PC-9 (cell line): ENCODE measurements at regions not wholly inside any gene's neighbourhood (a gene's known extent, or its start where the extent isn't known, plus 50 kb on each side); places are given as distances from the start of the nearest gene placed in this dataset.

Experiments used
- BruUV-seq: library from RNA; stranded (reverse); fragments of 400-500 nt; replicated peaks from 2 replicates; lab custom pipeline; 2021; lab: Mats Ljungman, UMichigan
- CTCF ChIA-PET: fragments of 300-600 bp; sonication (Branson Sonifier 250); formaldehyde crosslinking; loops from one replicate; lab custom pipeline; 2022; ENCODE audit warnings: antibody characterized with exemption; lab: Charles Lee
- POLR2A ChIA-PET: fragments of 300-600 bp; sonication (Branson Sonifier 250); formaldehyde crosslinking; loops from one replicate; lab custom pipeline; 2022; ENCODE audit warnings: antibody characterized with exemption; ENCODE audit not compliant: unreplicated experiment; lab: Charles Lee
- DNase-seq, 2 experiments: peaks; one replicate each; pipeline versions ENCODE4 v3.0.0 to v3.0.0-alpha.2; 2015 to 2022; ENCODE audit warnings: mixed read lengths in 1 of 2
- H2AFZ ChIP-seq: fragments of 200-600 bp; sonication (generic); 2 replicates; pipeline ENCODE4 v1.8.1; 2017; ENCODE audit warnings: antibody characterized with exemption
- H3F3A ChIP-seq: fragments of 200-600 bp; sonication (generic); 2 replicates; pipeline ENCODE4 v1.8.1; 2017; ENCODE audit warnings: antibody characterized with exemption, mild to moderate bottlenecking, low read depth; ENCODE audit not compliant: insufficient read depth
- H3K27ac ChIP-seq: fragments of 200-600 bp; sonication (generic); 2 replicates; pipeline ENCODE4 v1.6.1; 2016; ENCODE audit warnings: mixed run types
- H3K27me3 ChIP-seq: fragments of 200-600 bp; sonication (generic); 2 replicates; pipeline ENCODE4 v1.6.1; 2016; ENCODE audit warnings: low read depth, mixed run types; ENCODE audit not compliant: insufficient read depth
- H3K36me3 ChIP-seq: fragments of 200-600 bp; sonication (generic); 2 replicates; pipeline ENCODE4 v1.6.1; 2016; ENCODE audit warnings: low read depth, mixed run types
- H3K4me1 ChIP-seq: fragments of 200-600 bp; sonication (generic); replicated peaks from 2 replicates; pipeline ENCODE4 v1.6.1; 2016; ENCODE audit warnings: mixed run types; ENCODE audit not compliant: insufficient read depth
- H3K4me2 ChIP-seq: fragments of 200-600 bp; sonication (generic); 2 replicates; pipeline ENCODE4 v1.6.1; 2017; ENCODE audit warnings: mixed run types
- H3K4me3 ChIP-seq: fragments of 200-600 bp; sonication (generic); 2 replicates; pipeline ENCODE4 v1.6.1; 2016; ENCODE audit warnings: mixed run types
- H3K79me2 ChIP-seq: fragments of 200-600 bp; sonication (generic); 2 replicates; pipeline ENCODE4 v1.6.1; 2017; ENCODE audit warnings: low read depth, mixed run types
- H3K9me2 ChIP-seq: fragments of 200-600 bp; sonication (generic); 2 replicates; pipeline ENCODE4 v1.8.1; 2017; ENCODE audit warnings: mild to moderate bottlenecking; ENCODE audit not compliant: insufficient read depth
- H3K9me3 ChIP-seq: fragments of 200-600 bp; sonication (generic); 2 replicates; pipeline ENCODE4 v1.8.1; 2016; ENCODE audit warnings: low read depth; ENCODE audit not compliant: insufficient read depth
- H4K20me1 ChIP-seq: fragments of 200-600 bp; sonication (generic); 2 replicates; pipeline ENCODE4 v1.8.1; 2017; ENCODE audit not compliant: insufficient read depth
- CTCF ChIP-seq: fragments of 200-600 bp; sonication (generic); conservative IDR thresholded peaks from 2 replicates; pipeline ENCODE4 v1.6.1; 2017; ENCODE audit warnings: mixed run types, antibody characterized with exemption, mild to moderate bottlenecking, moderate library complexity
- EZH2 ChIP-seq: fragments of 200-600 bp; sonication (generic); IDR thresholded peaks from 2 replicates; pipeline ENCODE4 v1.8.0; 2017; ENCODE audit warnings: antibody characterized with exemption, low read depth
- intact Hi-C: fragments of 100-400 bp; cut with micrococcal nuclease; formaldehyde crosslinking; loops from one replicate; pipeline ENCODE4 v1.10.0; 2022; ENCODE audit not compliant: unreplicated experiment

- no peaks in the 10 kb centered on the region for H3K9me3 ChIP-seq
- H3K27ac ChIP-seq: no peak overlapping the region
- CTCF ChIA-PET: no interaction called here
- no TSS peak for BruUV-seq
- TF ChIP-seq CTCF (no peak), EZH2 (no peak)
- DNase-seq: no peak
- POLR2A ChIA-PET: no interaction called here
- peaks cover 95% of the 10 kb centered on the region for H3K27me3 ChIP-seq
- no peak overlapping the region for H2AFZ ChIP-seq
- no peaks in the 10 kb centered on the region for H3K4me1 ChIP-seq
- no peaks in the 10 kb centered on the region for H3F3A ChIP-seq
- H3K4me2 ChIP-seq: no peak overlapping the region
- H3K79me2 ChIP-seq: no peaks in the 10 kb centered on the region
- H4K20me1 ChIP-seq: 0 out of 2 replicates have a peak, but pooled peaks cover 2% of the 10 kb centered on the region
- intact Hi-C loops: no loop called here
- no peaks in the 10 kb centered on the region for H3K9me2 ChIP-seq
- H3K4me3 ChIP-seq: no peak overlapping the region
- no peaks in the 10 kb centered on the region for H3K36me3 ChIP-seq
These were observed 378.3 kb downstream of the BRD1 start for GRCh38 chr22:49449377-49449776.

GRCh38 chr22:49448526-49448925, 379.1 kb downstream of the BRD1 start:
- intact Hi-C loops: no loop called here
- no peak overlapping the region for H3K4me3 ChIP-seq
- no peak overlapping the region for H2AFZ ChIP-seq
- H3K36me3 ChIP-seq: no peaks in the 10 kb centered on the region
- BruUV-seq: no TSS peak
- no peak for DNase-seq
- TF ChIP-seq EZH2: no peak
- TF ChIP-seq CTCF: no peak
- H3K27ac ChIP-seq: no peak overlapping the region
- no peaks in the 10 kb centered on the region for H3K9me3 ChIP-seq
- no peaks in the 10 kb centered on the region for H3K9me2 ChIP-seq
- H3K4me2 ChIP-seq: no peak overlapping the region
- H3K27me3 ChIP-seq: peaks cover 95% of the 10 kb centered on the region
- no peaks in the 10 kb centered on the region for H3K79me2 ChIP-seq
- H4K20me1 ChIP-seq: 0 out of 2 replicates have a peak, but pooled peaks cover 2% of the 10 kb centered on the region
- POLR2A ChIA-PET: no interaction called here
- no peaks in the 10 kb centered on the region for H3K4me1 ChIP-seq
- H3F3A ChIP-seq: no peaks in the 10 kb centered on the region
- CTCF ChIA-PET: no interaction called here

- no peak for DNase-seq
- Histone ChIP-seq H2AFZ (no peak overlapping the region), H3K27ac (no peak overlapping the region), H3F3A (no peaks in the 10 kb centered on the region), H3K27me3 (peaks cover 91% of the 10 kb centered on the region), H3K4me3 (no peak overlapping the region), H4K20me1 (0 out of 2 replicates have a peak, but pooled peaks cover 2% of the 10 kb centered on the region), H3K4me1 (no peaks in the 10 kb centered on the region), H3K4me2 (no peak overlapping the region), H3K79me2 (no peaks in the 10 kb centered on the region), H3K36me3 (no peaks in the 10 kb centered on the region), H3K9me3 (no peaks in the 10 kb centered on the region), H3K9me2 (no peaks in the 10 kb centered on the region)
- CTCF ChIA-PET: no interaction called here
- TF ChIP-seq EZH2: no peak
- TF ChIP-seq CTCF: no peak
- BruUV-seq: no TSS peak
- intact Hi-C loops: no loop called here
- POLR2A ChIA-PET: no interaction called here
These were observed 379.8 kb downstream of the BRD1 start for GRCh38 chr22:49447837-49448236.
